HCT116 (cell line): ENCODE measurements at regions not wholly inside any gene's neighbourhood (a gene's known extent, or its start where the extent isn't known, plus 50 kb on each side); places are given as distances from the start of the nearest gene placed in this dataset.

Experiments used
- CEBPB ChIP-seq: IDR thresholded peaks from 2 replicates; pipeline ENCODE4 v1.6.1; 2012; ENCODE audit warnings: low read depth
- EGR1 ChIP-seq: IDR thresholded peaks from 2 replicates; pipeline ENCODE4 v1.6.1; 2012; ENCODE audit warnings: low read depth
- ELF1 ChIP-seq: IDR thresholded peaks from 2 replicates; pipeline ENCODE4 v1.6.1; 2012; ENCODE audit warnings: low read depth, borderline replicate concordance
- EZH2phosphoT487 ChIP-seq: fragments of 200-600 bp; IDR thresholded peaks from 2 replicates; pipeline ENCODE4 v1.6.1; 2018; ENCODE audit warnings: antibody characterized with exemption, borderline replicate concordance
- POLR2A ChIP-seq: IDR thresholded peaks from 2 replicates; pipeline ENCODE4 v1.7.0; 2011; ENCODE audit warnings: borderline replicate concordance; ENCODE audit not compliant: insufficient read depth, insufficient read length; ENCODE audit errors: extremely low read depth
- POLR2AphosphoS5 ChIP-seq: IDR thresholded peaks from 2 replicates; pipeline ENCODE4 v1.6.1; 2011; ENCODE audit warnings: mild to moderate bottlenecking, low read depth, low read length, moderate library complexity
- RAD21 ChIP-seq: IDR thresholded peaks from 2 replicates; pipeline ENCODE4 v1.6.1; 2012; ENCODE audit warnings: low read depth, mild to moderate bottlenecking
- SP1 ChIP-seq: IDR thresholded peaks from 2 replicates; pipeline ENCODE4 v1.6.1; 2012; ENCODE audit warnings: low read depth
- YY1 ChIP-seq: IDR thresholded peaks from 2 replicates; pipeline ENCODE4 v1.6.1; 2011; ENCODE audit warnings: low read length, low read depth, moderate library complexity, mild to moderate bottlenecking; ENCODE audit not compliant: insufficient replicate concordance; ENCODE audit errors: extremely low read depth
- ZFX ChIP-seq: fragments of 450-650 bp; IDR thresholded peaks from 2 replicates; pipeline ENCODE4 v1.6.1; 2017
- TF ChIP-seq, protein P1 (sequence below): IDR thresholded peaks from 2 replicates; pipeline ENCODE4 v1.6.1; 2012
- TF ChIP-seq, protein P2 (sequence below), 3 experiments: fragments of 200-600 bp in 1 of 3; sonication (generic) in 1 of 3; IDR thresholded peaks in 2 of 3; conservative IDR thresholded peaks in 1 of 3; 2 replicates each; pipeline ENCODE4 v1.5.1; 2012 to 2017; ENCODE audit warnings: low read depth in 2 of 3, low read length in 2 of 3, antibody characterized with exemption in 1 of 3, borderline replicate concordance in 1 of 3, control low read depth in 1 of 3, mild to moderate bottlenecking in 1 of 3, mixed read lengths in 1 of 3, mixed run types in 1 of 3, moderate library complexity in 1 of 3; ENCODE audit not compliant: insufficient read depth in 1 of 3
- TF ChIP-seq, protein P3 (sequence below): IDR thresholded peaks from 2 replicates; pipeline ENCODE4 v1.6.1; 2012; ENCODE audit warnings: low read depth
- TF ChIP-seq, protein P4 (sequence below): IDR thresholded peaks from 2 replicates; pipeline ENCODE4 v1.6.1; 2011; ENCODE audit warnings: mild to moderate bottlenecking, low read length, moderate library complexity; ENCODE audit not compliant: insufficient replicate concordance; ENCODE audit errors: extremely low read depth

GRCh38 chr6:130574146-130574545 lies 208.3 kb downstream of the TMEM200A start:
- TF ChIP-seq, protein P1, sequence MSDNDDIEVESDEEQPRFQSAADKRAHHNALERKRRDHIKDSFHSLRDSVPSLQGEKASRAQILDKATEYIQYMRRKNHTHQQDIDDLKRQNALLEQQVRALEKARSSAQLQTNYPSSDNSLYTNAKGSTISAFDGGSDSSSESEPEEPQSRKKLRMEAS: no peak
- TF ChIP-seq EGR1: no peak
- TF ChIP-seq, protein P2, sequence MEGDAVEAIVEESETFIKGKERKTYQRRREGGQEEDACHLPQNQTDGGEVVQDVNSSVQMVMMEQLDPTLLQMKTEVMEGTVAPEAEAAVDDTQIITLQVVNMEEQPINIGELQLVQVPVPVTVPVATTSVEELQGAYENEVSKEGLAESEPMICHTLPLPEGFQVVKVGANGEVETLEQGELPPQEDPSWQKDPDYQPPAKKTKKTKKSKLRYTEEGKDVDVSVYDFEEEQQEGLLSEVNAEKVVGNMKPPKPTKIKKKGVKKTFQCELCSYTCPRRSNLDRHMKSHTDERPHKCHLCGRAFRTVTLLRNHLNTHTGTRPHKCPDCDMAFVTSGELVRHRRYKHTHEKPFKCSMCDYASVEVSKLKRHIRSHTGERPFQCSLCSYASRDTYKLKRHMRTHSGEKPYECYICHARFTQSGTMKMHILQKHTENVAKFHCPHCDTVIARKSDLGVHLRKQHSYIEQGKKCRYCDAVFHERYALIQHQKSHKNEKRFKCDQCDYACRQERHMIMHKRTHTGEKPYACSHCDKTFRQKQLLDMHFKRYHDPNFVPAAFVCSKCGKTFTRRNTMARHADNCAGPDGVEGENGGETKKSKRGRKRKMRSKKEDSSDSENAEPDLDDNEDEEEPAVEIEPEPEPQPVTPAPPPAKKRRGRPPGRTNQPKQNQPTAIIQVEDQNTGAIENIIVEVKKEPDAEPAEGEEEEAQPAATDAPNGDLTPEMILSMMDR (IDR thresholded peaks at IDR 0.05 in 2 of 3, conservative IDR thresholded peaks at IDR 0.05 in 1 of 3; ENCODE audit: borderline replicate concordance in 1 of 3, insufficient read depth in 1 of 3, low read depth in 2 of 3, low read length in 2 of 3): no peak
- no peak for TF ChIP-seq RAD21
- no peak for TF ChIP-seq CEBPB
- TF ChIP-seq POLR2AphosphoS5: no peak
- TF ChIP-seq POLR2A: no peak
- TF ChIP-seq, protein P3, sequence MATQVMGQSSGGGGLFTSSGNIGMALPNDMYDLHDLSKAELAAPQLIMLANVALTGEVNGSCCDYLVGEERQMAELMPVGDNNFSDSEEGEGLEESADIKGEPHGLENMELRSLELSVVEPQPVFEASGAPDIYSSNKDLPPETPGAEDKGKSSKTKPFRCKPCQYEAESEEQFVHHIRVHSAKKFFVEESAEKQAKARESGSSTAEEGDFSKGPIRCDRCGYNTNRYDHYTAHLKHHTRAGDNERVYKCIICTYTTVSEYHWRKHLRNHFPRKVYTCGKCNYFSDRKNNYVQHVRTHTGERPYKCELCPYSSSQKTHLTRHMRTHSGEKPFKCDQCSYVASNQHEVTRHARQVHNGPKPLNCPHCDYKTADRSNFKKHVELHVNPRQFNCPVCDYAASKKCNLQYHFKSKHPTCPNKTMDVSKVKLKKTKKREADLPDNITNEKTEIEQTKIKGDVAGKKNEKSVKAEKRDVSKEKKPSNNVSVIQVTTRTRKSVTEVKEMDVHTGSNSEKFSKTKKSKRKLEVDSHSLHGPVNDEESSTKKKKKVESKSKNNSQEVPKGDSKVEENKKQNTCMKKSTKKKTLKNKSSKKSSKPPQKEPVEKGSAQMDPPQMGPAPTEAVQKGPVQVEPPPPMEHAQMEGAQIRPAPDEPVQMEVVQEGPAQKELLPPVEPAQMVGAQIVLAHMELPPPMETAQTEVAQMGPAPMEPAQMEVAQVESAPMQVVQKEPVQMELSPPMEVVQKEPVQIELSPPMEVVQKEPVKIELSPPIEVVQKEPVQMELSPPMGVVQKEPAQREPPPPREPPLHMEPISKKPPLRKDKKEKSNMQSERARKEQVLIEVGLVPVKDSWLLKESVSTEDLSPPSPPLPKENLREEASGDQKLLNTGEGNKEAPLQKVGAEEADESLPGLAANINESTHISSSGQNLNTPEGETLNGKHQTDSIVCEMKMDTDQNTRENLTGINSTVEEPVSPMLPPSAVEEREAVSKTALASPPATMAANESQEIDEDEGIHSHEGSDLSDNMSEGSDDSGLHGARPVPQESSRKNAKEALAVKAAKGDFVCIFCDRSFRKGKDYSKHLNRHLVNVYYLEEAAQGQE: no peak
- no peak for TF ChIP-seq ELF1
- TF ChIP-seq YY1: no peak
- TF ChIP-seq SP1: no peak
- TF ChIP-seq, protein P4, sequence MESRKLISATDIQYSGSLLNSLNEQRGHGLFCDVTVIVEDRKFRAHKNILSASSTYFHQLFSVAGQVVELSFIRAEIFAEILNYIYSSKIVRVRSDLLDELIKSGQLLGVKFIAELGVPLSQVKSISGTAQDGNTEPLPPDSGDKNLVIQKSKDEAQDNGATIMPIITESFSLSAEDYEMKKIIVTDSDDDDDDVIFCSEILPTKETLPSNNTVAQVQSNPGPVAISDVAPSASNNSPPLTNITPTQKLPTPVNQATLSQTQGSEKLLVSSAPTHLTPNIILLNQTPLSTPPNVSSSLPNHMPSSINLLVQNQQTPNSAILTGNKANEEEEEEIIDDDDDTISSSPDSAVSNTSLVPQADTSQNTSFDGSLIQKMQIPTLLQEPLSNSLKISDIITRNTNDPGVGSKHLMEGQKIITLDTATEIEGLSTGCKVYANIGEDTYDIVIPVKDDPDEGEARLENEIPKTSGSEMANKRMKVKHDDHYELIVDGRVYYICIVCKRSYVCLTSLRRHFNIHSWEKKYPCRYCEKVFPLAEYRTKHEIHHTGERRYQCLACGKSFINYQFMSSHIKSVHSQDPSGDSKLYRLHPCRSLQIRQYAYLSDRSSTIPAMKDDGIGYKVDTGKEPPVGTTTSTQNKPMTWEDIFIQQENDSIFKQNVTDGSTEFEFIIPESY: no peak
- no peak for TF ChIP-seq EZH2phosphoT487
- TF ChIP-seq ZFX: no peak
